SU-DHL-6 (cell line): ENCODE measurements at regions not wholly inside any gene's neighbourhood (a gene's known extent, or its start where the extent isn't known, plus 50 kb on each side); places are given as distances from the start of the nearest gene placed in this dataset.

Source experiments
- EZH2phosphoT487 ChIP-seq: fragments of 200-600 bp; sonication (generic), shearing (Covaris generic); conservative IDR thresholded peaks from 2 replicates; pipeline ENCODE4 v1.6.1; 2018; ENCODE audit warnings: mild to moderate bottlenecking, antibody characterized with exemption, low read length, moderate library complexity, mixed read lengths
- TF ChIP-seq, protein P1 (sequence below): fragments of 200-600 bp; sonication (generic); IDR thresholded peaks from one replicate; pipeline ENCODE4 v1.5.1; 2017; ENCODE audit warnings: antibody characterized with exemption, mild to moderate bottlenecking, low read length, moderate library complexity; ENCODE audit not compliant: insufficient read depth, poor library complexity, severe bottlenecking

DNA sequence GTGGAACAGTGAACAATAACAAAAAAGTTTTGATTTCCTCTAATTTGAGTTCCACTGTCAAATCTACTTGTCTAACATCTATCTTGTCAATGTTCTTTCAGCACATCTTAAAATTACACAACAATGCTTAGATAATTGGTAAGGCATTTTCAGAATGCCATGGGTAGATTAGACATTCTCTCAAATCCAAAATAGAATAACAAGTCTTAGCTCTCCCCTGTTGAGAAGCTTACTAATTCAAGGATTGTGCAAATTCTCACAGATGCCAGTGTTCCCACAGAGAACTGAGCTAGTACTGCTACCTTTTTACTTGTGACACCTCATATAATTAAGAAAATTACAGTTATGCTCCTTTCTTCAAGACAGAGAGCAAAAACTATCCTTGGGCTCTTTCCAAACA lies 2442.0 kb downstream of the PCDH7 start:
- TF ChIP-seq, protein P1, sequence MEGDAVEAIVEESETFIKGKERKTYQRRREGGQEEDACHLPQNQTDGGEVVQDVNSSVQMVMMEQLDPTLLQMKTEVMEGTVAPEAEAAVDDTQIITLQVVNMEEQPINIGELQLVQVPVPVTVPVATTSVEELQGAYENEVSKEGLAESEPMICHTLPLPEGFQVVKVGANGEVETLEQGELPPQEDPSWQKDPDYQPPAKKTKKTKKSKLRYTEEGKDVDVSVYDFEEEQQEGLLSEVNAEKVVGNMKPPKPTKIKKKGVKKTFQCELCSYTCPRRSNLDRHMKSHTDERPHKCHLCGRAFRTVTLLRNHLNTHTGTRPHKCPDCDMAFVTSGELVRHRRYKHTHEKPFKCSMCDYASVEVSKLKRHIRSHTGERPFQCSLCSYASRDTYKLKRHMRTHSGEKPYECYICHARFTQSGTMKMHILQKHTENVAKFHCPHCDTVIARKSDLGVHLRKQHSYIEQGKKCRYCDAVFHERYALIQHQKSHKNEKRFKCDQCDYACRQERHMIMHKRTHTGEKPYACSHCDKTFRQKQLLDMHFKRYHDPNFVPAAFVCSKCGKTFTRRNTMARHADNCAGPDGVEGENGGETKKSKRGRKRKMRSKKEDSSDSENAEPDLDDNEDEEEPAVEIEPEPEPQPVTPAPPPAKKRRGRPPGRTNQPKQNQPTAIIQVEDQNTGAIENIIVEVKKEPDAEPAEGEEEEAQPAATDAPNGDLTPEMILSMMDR = no peak
- no peak for TF ChIP-seq EZH2phosphoT487
